HepG2 (cell line): ENCODE measurements at regions not wholly inside any gene's neighbourhood (a gene's known extent, or its start where the extent isn't known, plus 50 kb on each side); places are given as distances from the start of the nearest gene placed in this dataset.

Source experiments
- ATAC-seq: fragments of 200-7000 bp; cut with Tn5 transposase; 3 replicates; pipeline ENCODE4 v1.9.1; 2020; ENCODE audit warnings: mild to moderate bottlenecking, moderate library complexity
- BruUV-seq: library from RNA; stranded (reverse); fragments of 400-500 nt; replicated peaks from 2 replicates; lab custom pipeline; 2021; lab: Mats Ljungman, UMichigan
- CTCF ChIA-PET: fragments of 300-600 bp; formaldehyde crosslinking; extraction: SDS; loops from one replicate; lab custom pipeline; 2021; ENCODE audit warnings: low total read pairs, inconsistent platforms, low intra/inter-chr PET ratio; lab: Yijun Ruan, JAX
- POLR2A ChIA-PET: fragments of 350-600 bp; sonication (Branson Sonifier 250); formaldehyde crosslinking; loops from one replicate; lab custom pipeline; 2020; ENCODE audit warnings: antibody characterized with exemption, inconsistent platforms; lab: Yijun Ruan, JAX
- DNase-seq: peaks from one replicate; pipeline ENCODE4 v3.0.0-alpha.2; 2015; ENCODE audit warnings: low spot score
- FAIRE-seq: peaks from 3 replicates; lab custom pipeline; 2011; peaks lifted over from hg19 to GRCh38; lab: Jason Lieb, UNC
- H2AFZ ChIP-seq: one replicate; pipeline ENCODE4 v1.6.1; 2011; ENCODE audit warnings: low read length, inconsistent platforms
- H3K27ac ChIP-seq: fragments of 300-600 bp; 3 replicates; pipeline ENCODE4 v1.8.0; 2011; ENCODE audit warnings: mixed run types, mild to moderate bottlenecking, mixed read lengths, low read length, inconsistent platforms; ENCODE audit not compliant: insufficient read depth; ENCODE audit errors: extremely low read length
- H3K27me3 ChIP-seq, 2 experiments: fragments of 200-600 bp in 1 of 2; 2 replicates in 1 of 2; 3 replicates in 1 of 2; pipeline versions ENCODE4 v1.6.0 to v1.8.0; 2011; ENCODE audit warnings: low read length in 2 of 2, mild to moderate bottlenecking in 2 of 2, moderate library complexity in 2 of 2, inconsistent platforms in 1 of 2; ENCODE audit not compliant: insufficient read depth in 2 of 2, control insufficient read depth in 1 of 2
- H3K36me3 ChIP-seq, 2 experiments: fragments of 200-600 bp in 1 of 2; replicated peaks in 1 of 2; 2 replicates in 1 of 2; 3 replicates in 1 of 2; pipeline versions ENCODE4 v1.5.1 to v1.8.0; 2011; ENCODE audit warnings: low read length in 2 of 2, inconsistent platforms in 1 of 2; ENCODE audit not compliant: insufficient read depth in 2 of 2, control insufficient read depth in 1 of 2
- H3K4me1 ChIP-seq: 2 replicates; pipeline ENCODE4 v1.5.1; 2012; ENCODE audit warnings: low read length, inconsistent platforms; ENCODE audit not compliant: insufficient read depth
- H3K4me2 ChIP-seq: 2 replicates; pipeline ENCODE4 v1.6.0; 2011; ENCODE audit warnings: low read depth, low read length, inconsistent platforms
- H3K4me3 ChIP-seq, 3 experiments: fragments of 200-600 bp in 1 of 3; sonication (generic), shearing (Covaris generic) in 1 of 3; replicated peaks in 1 of 3; 2 replicates each; pipeline ENCODE4 v1.5.1; 2011 to 2016; ENCODE audit warnings: low read length in 3 of 3, inconsistent platforms in 2 of 3, low read depth in 2 of 3, mild to moderate bottlenecking in 2 of 3, control low read depth in 1 of 3, mixed read lengths in 1 of 3; ENCODE audit not compliant: insufficient read depth in 1 of 3
- H3K79me2 ChIP-seq: one replicate; pipeline ENCODE4 v1.6.1; 2011; ENCODE audit warnings: low read length, inconsistent platforms; ENCODE audit not compliant: insufficient read depth
- H3K9ac ChIP-seq: 2 replicates; pipeline ENCODE4 v1.6.0; 2011; ENCODE audit warnings: mild to moderate bottlenecking, low read depth, low read length, inconsistent platforms; ENCODE audit not compliant: insufficient read depth
- H3K9me3 ChIP-seq: 2 replicates; pipeline ENCODE4 v1.5.1; 2012; ENCODE audit warnings: mild to moderate bottlenecking, low read length
- H4K20me1 ChIP-seq: 2 replicates; pipeline ENCODE4 v1.6.0; 2011; ENCODE audit warnings: inconsistent platforms, mild to moderate bottlenecking, low read length, moderate library complexity; ENCODE audit not compliant: insufficient read depth
- ASH2L ChIP-seq: fragments of 300-600, 200-600 bp; sonication (generic); IDR thresholded peaks from 2 replicates; pipeline ENCODE4 v1.7.0; 2017; ENCODE audit warnings: low read depth, mild to moderate bottlenecking, moderate library complexity, mixed read lengths, low read length; ENCODE audit not compliant: insufficient read length
- CREB1 ChIP-seq, 2 experiments: fragments of 450-650 bp in 1 of 2; IDR thresholded peaks; 2 replicates each; pipeline ENCODE4 v1.6.1; 2016 to 2017; ENCODE audit warnings: control low read depth in 1 of 2, mild to moderate bottlenecking in 1 of 2, missing compliant biosample characterization in 1 of 2, missing genetic modification characterization in 1 of 2
- FOXO4 ChIP-seq: sonication (generic); formaldehyde crosslinking; conservative IDR thresholded peaks from 2 replicates; pipeline ENCODE4 v1.8.1; 2023; ENCODE audit warnings: missing genetic modification reagents
- HDAC2 ChIP-seq: sonication (generic); formaldehyde crosslinking; IDR thresholded peaks from 2 replicates; pipeline ENCODE4 v1.4.0; 2020; ENCODE audit warnings: missing genetic modification reagents
- MNT ChIP-seq: fragments of 450-650 bp; IDR thresholded peaks from 2 replicates; pipeline ENCODE4 v1.6.1; 2016
- SKIL ChIP-seq: sonication (generic); formaldehyde crosslinking; IDR thresholded peaks from 2 replicates; pipeline ENCODE4 v1.8.0; 2022; ENCODE audit warnings: missing genetic modification reagents, mild to moderate bottlenecking, moderate library complexity, borderline replicate concordance
- USF2 ChIP-seq, 2 experiments: sonication (generic) in 1 of 2; formaldehyde crosslinking in 1 of 2; IDR thresholded peaks; 2 replicates each; pipeline versions ENCODE4 v1.5.1 to v1.6.1; 2011 to 2020; ENCODE audit warnings: borderline replicate concordance in 1 of 2, low read depth in 1 of 2, low read length in 1 of 2, mild to moderate bottlenecking in 1 of 2, missing genetic modification reagents in 1 of 2, moderate library complexity in 1 of 2
- ZFP1 ChIP-seq: IDR thresholded peaks from 2 replicates; pipeline ENCODE4 v1.6.1; 2016
- ZNF652 ChIP-seq: IDR thresholded peaks from 2 replicates; pipeline ENCODE4 v1.6.1; 2016; ENCODE audit warnings: low read depth, borderline replicate concordance
- WGBS: methylation state at CpG from one replicate; pipeline ENCODE4 v1.1.6; 2017; ENCODE audit warnings: low lambda C conversion rate; 5-methylcytosine and 5-hydroxymethylcytosine counted together
- in situ Hi-C: cut with HindIII; loops from 2 replicates; pipeline ENCODE4 v1.10.0; 2017; ENCODE audit warnings: low pct_unique_long_range_greater_than_20kb; ENCODE audit not compliant: extremely low pct_ligation_motif_present
- intact Hi-C: fragments of 100-400 bp; cut with micrococcal nuclease; formaldehyde crosslinking; loops from one replicate; pipeline ENCODE4 v1.10.0; 2022; ENCODE audit not compliant: unreplicated experiment

- H3K36me3 ChIP-seq: no peaks in the 10 kb centered on the region
- H3K27ac ChIP-seq: no peak overlapping the region
- BruUV-seq: no TSS peak
- no peaks in the 10 kb centered on the region for H3K79me2 ChIP-seq
- intact Hi-C loops (no loop called here), in situ Hi-C loops (no loop called here)
- no peak overlapping the region for H3K4me3 ChIP-seq
- CTCF ChIA-PET: no interaction called here
- ATAC-seq (no peak), FAIRE-seq (no peak), DNase-seq (no peak)
- no peak overlapping the region for H3K9ac ChIP-seq
- TF ChIP-seq HDAC2 (CRISPR knock-in tag): no peak
- TF ChIP-seq CREB1 (IDR thresholded peaks at IDR 0.05): peak; percentile 37; the same call in 1 of the 2 replicates
- no peak for TF ChIP-seq CREB1 (CRISPR knock-in tag; IDR thresholded peaks at IDR 0.05)
- TF ChIP-seq MNT: peak; percentile 94
- TF ChIP-seq USF2 (IDR thresholded peaks at IDR 0.05; ENCODE audit: low read depth, low read length): peak; percentile 32; the same call in 1 of the 2 replicates
- TF ChIP-seq USF2 (CRISPR knock-in tag; IDR thresholded peaks at IDR 0.05; ENCODE audit: borderline replicate concordance): no peak
- 0 out of 2 replicates have a peak, but pooled peaks have one; percentile 15 for TF ChIP-seq SKIL (CRISPR knock-in tag)
- no peak for TF ChIP-seq ASH2L
- TF ChIP-seq ZNF652 (CRISPR knock-in tag): no peak
- TF ChIP-seq ZFP1 (CRISPR knock-in tag): no peak
- 0 out of 2 replicates have a peak, but pooled peaks have one; percentile 40 for TF ChIP-seq FOXO4 (CRISPR knock-in tag)
- no peaks in the 10 kb centered on the region for H3K4me1 ChIP-seq
- 45% methylated on average over 16 of the region's 16 CpGs for WGBS
- H3K9me3 ChIP-seq: no peaks in the 10 kb centered on the region
- no peak overlapping the region for H3K4me2 ChIP-seq
- H2AFZ ChIP-seq: no peak overlapping the region
- POLR2A ChIA-PET: no interaction called here
- H4K20me1 ChIP-seq: no peaks in the 10 kb centered on the region
- H3K27me3 ChIP-seq: peaks cover 4 to 18% of the 10 kb centered on the region in 2 experiments; a peak in 2 of 5 replicates
Observed at GRCh38 chr16:81166417-81167300, 70.5 kb upstream of the GCSH start.
